ENCODE measurements at regions not wholly inside any gene's neighbourhood (a gene's known extent, or its start where the extent isn't known, plus 50 kb on each side); places are given as distances from the start of the nearest gene placed in this dataset.

DNA sequence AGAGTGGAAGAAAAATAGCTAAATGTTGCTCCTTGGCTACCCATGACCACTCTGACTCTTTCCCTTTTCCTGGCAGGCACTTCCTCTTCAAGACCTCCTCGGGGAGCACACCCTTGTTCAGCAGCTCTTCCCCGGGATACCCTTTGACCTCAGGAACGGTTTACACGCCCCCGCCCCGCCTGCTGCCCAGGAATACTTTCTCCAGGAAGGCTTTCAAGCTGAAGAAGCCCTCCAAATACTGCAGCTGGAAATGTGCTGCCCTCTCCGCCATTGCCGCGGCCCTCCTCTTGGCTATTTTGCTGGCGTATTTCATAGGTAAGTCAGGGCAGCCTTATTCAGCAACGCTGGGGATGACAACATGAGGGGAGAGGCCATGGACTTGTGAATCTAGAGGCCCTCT lies 298.6 kb upstream of the WWC1 start:
- TF ChIP-seq, protein P1, sequence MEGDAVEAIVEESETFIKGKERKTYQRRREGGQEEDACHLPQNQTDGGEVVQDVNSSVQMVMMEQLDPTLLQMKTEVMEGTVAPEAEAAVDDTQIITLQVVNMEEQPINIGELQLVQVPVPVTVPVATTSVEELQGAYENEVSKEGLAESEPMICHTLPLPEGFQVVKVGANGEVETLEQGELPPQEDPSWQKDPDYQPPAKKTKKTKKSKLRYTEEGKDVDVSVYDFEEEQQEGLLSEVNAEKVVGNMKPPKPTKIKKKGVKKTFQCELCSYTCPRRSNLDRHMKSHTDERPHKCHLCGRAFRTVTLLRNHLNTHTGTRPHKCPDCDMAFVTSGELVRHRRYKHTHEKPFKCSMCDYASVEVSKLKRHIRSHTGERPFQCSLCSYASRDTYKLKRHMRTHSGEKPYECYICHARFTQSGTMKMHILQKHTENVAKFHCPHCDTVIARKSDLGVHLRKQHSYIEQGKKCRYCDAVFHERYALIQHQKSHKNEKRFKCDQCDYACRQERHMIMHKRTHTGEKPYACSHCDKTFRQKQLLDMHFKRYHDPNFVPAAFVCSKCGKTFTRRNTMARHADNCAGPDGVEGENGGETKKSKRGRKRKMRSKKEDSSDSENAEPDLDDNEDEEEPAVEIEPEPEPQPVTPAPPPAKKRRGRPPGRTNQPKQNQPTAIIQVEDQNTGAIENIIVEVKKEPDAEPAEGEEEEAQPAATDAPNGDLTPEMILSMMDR (IDR thresholded peaks at IDR 0.05 in 8 of 11, conservative IDR thresholded peaks at IDR 0.05 in 3 of 11) = no peak
- TF ChIP-seq POLR2A (IDR thresholded peaks at IDR 0.05) = no peak
- no peak for TF ChIP-seq POLR2AphosphoS5 (IDR thresholded peaks at IDR 0.05)
